ENCODE measurements at regions not wholly inside any gene's neighbourhood (a gene's known extent, or its start where the extent isn't known, plus 50 kb on each side); places are given as distances from the start of the nearest gene placed in this dataset.
"Not testable (repeated sequence)": the region's sequence is repeated elsewhere in the genome, so short reads cannot be mapped to it uniquely, and the experiment has no call there.

DNA sequence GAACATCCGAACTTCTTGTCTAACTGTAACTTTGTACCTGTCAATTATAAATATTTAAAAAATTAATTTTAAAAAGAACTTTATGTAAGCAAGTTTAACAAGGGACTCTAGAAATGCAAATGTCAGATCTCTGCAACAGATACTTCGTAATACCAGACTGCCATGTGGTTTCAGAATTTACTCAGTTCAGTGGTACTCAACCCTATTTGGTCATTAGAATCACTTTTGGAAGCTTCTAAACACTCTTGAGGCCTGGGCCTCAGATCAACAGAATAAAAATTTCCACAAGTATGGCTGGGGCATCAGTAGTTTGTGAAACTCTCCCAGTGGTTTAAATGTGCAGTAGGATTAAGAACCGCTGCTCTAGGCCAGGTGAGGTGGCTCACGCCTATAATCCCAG is 139.5 kb upstream of the SMYD2 start:
- WGBS, 2 experiments (ENCODE audit: insufficient coverage in 2 of 2): 81 to 92% methylated on average over 3 of the region's 4 CpGs
- Histone ChIP-seq H3K4me3 (ENCODE audit: extremely low read depth, insufficient read depth, low read length, poor library complexity, severe bottlenecking) (no peak overlapping the region), H3K9me3 (ENCODE audit: control insufficient read depth, low read length) (no peaks in the 10 kb centered on the region), H3K27ac (ENCODE audit: low read depth, low read length, severe bottlenecking) (no peak overlapping the region), H3K36me3 (ENCODE audit: control insufficient read depth, insufficient read depth, low read length) (no peaks in the 10 kb centered on the region), H3K4me1 (ENCODE audit: control insufficient read depth, insufficient read depth, low read length, poor library complexity, severe bottlenecking) (no peaks in the 10 kb centered on the region)

DNA sequence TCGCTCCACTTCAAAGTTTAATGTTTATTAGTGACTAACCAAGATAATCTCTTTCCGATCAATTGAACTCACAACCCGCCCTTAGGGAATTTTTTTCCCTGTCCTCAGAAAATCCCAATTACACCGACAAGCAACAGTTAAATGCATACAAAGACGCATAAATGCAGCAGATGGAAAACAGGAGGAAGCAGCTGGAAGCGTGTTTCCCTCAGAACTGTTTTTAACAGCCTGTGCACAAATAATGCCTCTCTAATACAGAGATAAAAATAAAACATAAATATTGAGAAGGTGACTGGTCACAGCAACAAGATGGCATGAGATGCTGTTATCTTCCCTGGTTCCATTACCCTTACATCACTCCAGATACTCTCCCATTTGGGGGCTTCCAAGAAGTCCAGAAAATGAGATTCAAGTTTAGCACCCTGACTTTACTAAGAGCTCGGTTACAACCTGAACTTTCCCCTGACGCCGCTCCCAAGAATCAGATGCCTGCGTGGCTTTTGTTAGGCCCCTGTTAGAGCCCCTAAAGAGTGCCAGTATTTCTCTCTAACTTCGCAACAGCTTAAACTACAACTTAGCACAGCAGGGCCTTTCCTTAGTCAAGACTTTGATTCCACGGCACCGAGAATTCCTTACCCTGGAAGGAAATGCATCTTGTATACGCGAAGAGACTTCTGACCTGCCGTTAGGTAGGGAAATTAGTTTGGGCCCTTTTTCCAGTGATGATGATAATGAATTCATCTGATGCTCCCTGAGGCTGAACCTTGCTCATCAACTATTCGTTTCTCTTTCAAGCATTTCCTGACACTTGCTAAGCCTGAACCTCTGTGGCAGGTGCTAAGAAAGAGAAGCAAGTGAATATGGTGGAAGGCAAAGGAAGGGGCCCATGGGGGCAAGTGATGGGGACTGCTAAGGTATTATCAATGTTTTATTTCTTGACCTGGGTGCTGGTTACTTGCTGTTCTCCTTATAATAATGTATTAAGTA is 137.7 kb upstream of the SMYD2 start:
- Histone ChIP-seq H3K4me1 (ENCODE audit: control insufficient read depth, insufficient read depth, low read length, poor library complexity, severe bottlenecking) (no peaks in the 10 kb centered on the region), H3K4me3 (ENCODE audit: extremely low read depth, insufficient read depth, low read length, poor library complexity, severe bottlenecking) (no peak overlapping the region)

DNA sequence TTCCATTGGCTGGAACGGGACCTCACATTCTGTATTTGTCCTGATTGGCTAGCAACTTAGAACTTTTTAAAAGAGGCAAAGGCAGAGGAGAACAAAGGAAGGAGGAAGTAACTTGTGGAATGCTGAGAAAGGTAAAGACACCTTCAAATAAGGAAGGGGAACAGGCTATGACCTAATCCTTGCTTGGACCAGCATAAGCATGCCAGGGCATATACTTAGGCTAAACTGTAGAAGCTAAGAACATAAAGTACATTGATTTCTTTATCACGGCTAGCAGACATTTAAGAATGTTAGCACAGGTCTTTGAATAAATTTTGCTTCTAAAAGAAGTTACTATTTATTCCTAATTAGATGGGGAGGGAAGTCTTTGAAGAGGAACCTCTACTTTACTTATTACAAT is 136.4 kb upstream of the SMYD2 start:
- H3K36me3 ChIP-seq (ENCODE audit: control insufficient read depth, insufficient read depth, low read length); H3K9me3 ChIP-seq (ENCODE audit: control insufficient read depth, low read length); H3K27ac ChIP-seq (ENCODE audit: low read depth, low read length, severe bottlenecking); H3K4me3 ChIP-seq (ENCODE audit: extremely low read depth, insufficient read depth, low read length, poor library complexity, severe bottlenecking); H3K4me1 ChIP-seq (ENCODE audit: control insufficient read depth, insufficient read depth, low read length, poor library complexity, severe bottlenecking): not testable (repeated sequence)
- 60% methylated on average over 1 of the region's 2 CpGs; no CpG with 5 or more reads in 1 of the 2 experiments for WGBS, 2 experiments (ENCODE audit: insufficient coverage in 2 of 2)

More for the DNA sequence above, 137.7 kb upstream of the SMYD2 start:
- H3K27ac ChIP-seq (ENCODE audit: low read depth, low read length, severe bottlenecking): no peak overlapping the region
- H3K36me3 ChIP-seq (ENCODE audit: control insufficient read depth, insufficient read depth, low read length): no peaks in the 10 kb centered on the region
- WGBS, 2 experiments (ENCODE audit: insufficient coverage in 2 of 2): 73 to 80% methylated on average over 8 to 14 of the region's 17 CpGs
- H3K9me3 ChIP-seq (ENCODE audit: control insufficient read depth, low read length): no peaks in the 10 kb centered on the region

DNA sequence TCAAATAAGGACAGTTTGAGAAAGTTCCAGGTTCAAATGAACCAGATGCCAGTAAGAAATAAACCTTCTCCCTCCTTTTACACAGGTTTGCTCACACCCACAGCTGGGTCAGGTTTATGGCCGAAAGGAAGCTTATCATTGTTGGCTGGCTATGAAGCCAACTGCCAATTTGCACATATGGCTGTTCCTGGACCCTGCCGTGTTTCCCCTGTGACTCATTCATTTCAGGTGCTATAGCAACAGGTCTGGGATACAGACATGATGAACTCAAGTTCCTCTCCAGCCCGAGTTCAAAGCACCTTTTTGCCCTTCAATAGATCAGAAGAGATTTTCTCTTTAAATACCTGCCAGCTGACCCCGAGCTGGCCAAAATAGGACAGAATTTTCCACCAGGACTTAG is 134.4 kb upstream of the SMYD2 start:
- no peaks in the 10 kb centered on the region for H3K36me3 ChIP-seq (ENCODE audit: control insufficient read depth, insufficient read depth, low read length)
- 72 to 88% methylated on average over 3 of the region's 4 CpGs for WGBS, 2 experiments (ENCODE audit: insufficient coverage in 2 of 2)

DNA sequence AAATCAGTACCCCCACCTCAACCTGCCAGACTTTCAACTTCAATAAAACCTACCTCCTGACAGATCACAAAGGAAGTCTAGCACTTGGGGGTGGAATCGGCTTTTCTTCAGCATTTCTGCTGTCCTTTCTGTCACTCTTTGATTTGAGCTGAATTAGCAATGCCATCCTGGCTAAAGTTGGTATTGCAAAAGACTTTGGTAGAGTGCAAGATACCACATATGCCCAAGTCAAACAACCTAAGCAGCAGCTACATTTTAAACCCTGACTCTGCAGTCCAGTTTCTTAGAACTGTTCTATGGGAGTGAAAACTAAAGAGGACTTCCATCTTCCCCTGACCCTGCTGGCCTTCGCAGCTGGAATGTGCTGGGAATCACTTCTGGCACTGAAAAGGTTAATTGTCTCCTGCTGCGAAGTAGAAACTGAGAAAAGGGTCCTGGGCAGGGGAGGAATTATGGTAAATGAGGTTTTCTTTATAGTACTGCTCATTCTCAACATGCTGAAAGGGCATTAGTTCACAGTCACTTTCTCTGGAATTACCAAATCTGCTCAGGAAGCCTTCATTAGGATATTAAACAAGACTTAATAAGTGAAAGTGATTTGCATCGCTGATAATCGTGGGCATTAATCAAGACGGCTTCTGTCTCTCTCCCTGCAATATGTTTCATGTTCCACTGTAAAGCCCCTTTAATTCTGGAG is 126.2 kb upstream of the SMYD2 start:
- Histone ChIP-seq H3K36me3 (ENCODE audit: control insufficient read depth, insufficient read depth, low read length) (no peaks in the 10 kb centered on the region), H3K4me3 (ENCODE audit: extremely low read depth, insufficient read depth, low read length, poor library complexity, severe bottlenecking) (no peak overlapping the region), H3K9me3 (ENCODE audit: control insufficient read depth, low read length) (no peaks in the 10 kb centered on the region), H3K27ac (ENCODE audit: low read depth, low read length, severe bottlenecking) (no peak overlapping the region), H3K4me1 (ENCODE audit: control insufficient read depth, insufficient read depth, low read length, poor library complexity, severe bottlenecking) (no peaks in the 10 kb centered on the region)
- WGBS, 2 experiments (ENCODE audit: insufficient coverage in 2 of 2): 19 to 67% methylated on average over 1 to 3 of the region's 6 CpGs

More for the DNA sequence above, 134.4 kb upstream of the SMYD2 start:
- Histone ChIP-seq H3K4me3 (ENCODE audit: extremely low read depth, insufficient read depth, low read length, poor library complexity, severe bottlenecking) (no peak overlapping the region), H3K9me3 (ENCODE audit: control insufficient read depth, low read length) (no peaks in the 10 kb centered on the region), H3K27ac (ENCODE audit: low read depth, low read length, severe bottlenecking) (no peak overlapping the region), H3K4me1 (ENCODE audit: control insufficient read depth, insufficient read depth, low read length, poor library complexity, severe bottlenecking) (no peaks in the 10 kb centered on the region)

DNA sequence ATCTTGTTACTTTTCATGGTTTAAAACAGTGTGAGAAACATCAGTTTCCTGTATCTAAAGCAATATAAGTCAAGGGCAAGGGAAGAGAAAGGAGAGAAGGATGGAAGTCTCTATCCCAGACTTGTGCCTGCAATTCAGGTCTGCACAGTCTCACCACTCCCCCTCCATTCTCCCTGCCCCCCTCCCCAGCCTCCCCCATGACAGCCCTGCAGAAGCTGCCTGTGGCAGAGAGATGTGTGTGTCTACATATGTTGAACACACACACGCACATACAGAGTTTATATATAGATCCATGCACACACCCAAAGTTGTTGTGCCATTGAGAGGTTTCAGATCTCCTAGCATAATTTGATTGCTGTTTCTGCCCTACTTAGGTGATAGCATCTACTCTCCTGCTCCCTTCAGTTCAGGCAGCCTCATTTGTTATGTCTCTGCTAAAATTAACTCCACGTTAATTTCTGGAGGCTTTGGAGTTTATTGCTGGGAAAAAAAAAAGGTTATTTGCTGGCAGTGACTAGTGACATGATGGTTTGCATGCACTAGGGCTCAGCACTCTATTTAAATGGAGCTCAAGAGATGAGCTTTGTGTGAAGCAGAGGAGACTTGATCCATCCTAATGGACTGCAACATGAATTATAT is 124.9 kb upstream of the SMYD2 start:
- no peak overlapping the region for H3K27ac ChIP-seq (ENCODE audit: low read depth, low read length, severe bottlenecking)
- H3K36me3 ChIP-seq (ENCODE audit: control insufficient read depth, insufficient read depth, low read length): no peaks in the 10 kb centered on the region
- WGBS, 2 experiments (ENCODE audit: insufficient coverage in 2 of 2): 100% methylated on average over 1 of the region's 2 CpGs; no CpG with 5 or more reads in 1 of the 2 experiments
- no peaks in the 10 kb centered on the region for H3K4me1 ChIP-seq (ENCODE audit: control insufficient read depth, insufficient read depth, low read length, poor library complexity, severe bottlenecking)
- no peak overlapping the region for H3K4me3 ChIP-seq (ENCODE audit: extremely low read depth, insufficient read depth, low read length, poor library complexity, severe bottlenecking)
- no peaks in the 10 kb centered on the region for H3K9me3 ChIP-seq (ENCODE audit: control insufficient read depth, low read length)

DNA sequence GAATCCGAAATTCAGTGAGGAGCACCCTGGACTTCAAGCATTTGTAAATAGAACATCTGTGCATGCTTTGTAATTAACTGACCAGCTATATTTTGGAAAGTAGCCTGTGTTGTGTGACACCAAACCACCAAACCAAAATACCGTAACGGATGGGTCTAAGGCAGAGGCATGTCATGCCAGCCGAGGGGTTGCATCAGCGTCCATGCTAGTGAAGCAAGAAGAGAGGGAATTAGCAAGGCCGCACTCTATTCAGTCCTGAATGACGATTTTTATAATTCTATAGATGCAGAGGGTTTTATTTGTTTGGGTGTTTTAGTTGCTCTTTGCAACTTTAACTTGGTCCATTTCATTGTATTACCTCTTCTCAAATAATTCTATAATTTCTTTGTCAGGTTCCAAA is 116.8 kb upstream of the SMYD2 start:
- H3K9me3 ChIP-seq (ENCODE audit: control insufficient read depth, low read length): no peaks in the 10 kb centered on the region

DNA sequence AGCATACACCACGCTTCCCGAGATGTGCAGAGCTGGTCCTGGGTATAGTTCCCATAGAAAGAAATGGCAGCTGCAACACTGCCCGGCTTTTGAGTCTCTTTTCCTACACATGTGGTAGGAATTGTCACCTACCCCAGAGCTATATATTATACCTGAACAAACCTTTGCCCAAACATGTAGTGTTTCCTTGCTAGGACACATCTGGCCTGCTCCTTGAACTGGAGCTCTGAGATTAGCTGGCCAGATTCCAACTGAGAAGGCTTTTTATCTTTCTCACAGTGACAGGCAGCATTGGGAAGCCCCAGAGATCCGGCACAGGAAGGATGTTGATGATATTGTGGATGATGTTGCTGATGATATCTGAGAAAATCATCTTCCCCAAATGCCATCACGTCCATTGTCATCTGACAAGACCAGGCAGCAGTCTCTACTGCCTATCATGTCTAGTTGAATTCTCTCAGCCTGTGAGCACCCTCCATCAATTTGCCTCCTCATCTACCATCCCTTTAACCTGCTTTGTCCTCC is 115.0 kb upstream of the SMYD2 start:
- H3K4me1 ChIP-seq (ENCODE audit: control insufficient read depth, insufficient read depth, low read length, poor library complexity, severe bottlenecking): no peaks in the 10 kb centered on the region
- WGBS, 2 experiments (ENCODE audit: insufficient coverage in 2 of 2): 93 to 94% methylated on average over 3 to 5 of the region's 5 CpGs
- H3K36me3 ChIP-seq (ENCODE audit: control insufficient read depth, insufficient read depth, low read length): no peaks in the 10 kb centered on the region
- no peaks in the 10 kb centered on the region for H3K9me3 ChIP-seq (ENCODE audit: control insufficient read depth, low read length)
- no peak overlapping the region for H3K4me3 ChIP-seq (ENCODE audit: extremely low read depth, insufficient read depth, low read length, poor library complexity, severe bottlenecking)
- H3K27ac ChIP-seq (ENCODE audit: low read depth, low read length, severe bottlenecking): no peak overlapping the region

More for the DNA sequence above, 116.8 kb upstream of the SMYD2 start:
- WGBS, 2 experiments (ENCODE audit: insufficient coverage in 2 of 2): 80 to 88% methylated on average over 3 to 6 of the region's 7 CpGs
- Histone ChIP-seq H3K4me1 (ENCODE audit: control insufficient read depth, insufficient read depth, low read length, poor library complexity, severe bottlenecking) (no peaks in the 10 kb centered on the region), H3K27ac (ENCODE audit: low read depth, low read length, severe bottlenecking) (no peak overlapping the region), H3K4me3 (ENCODE audit: extremely low read depth, insufficient read depth, low read length, poor library complexity, severe bottlenecking) (no peak overlapping the region), H3K36me3 (ENCODE audit: control insufficient read depth, insufficient read depth, low read length) (no peaks in the 10 kb centered on the region)

DNA sequence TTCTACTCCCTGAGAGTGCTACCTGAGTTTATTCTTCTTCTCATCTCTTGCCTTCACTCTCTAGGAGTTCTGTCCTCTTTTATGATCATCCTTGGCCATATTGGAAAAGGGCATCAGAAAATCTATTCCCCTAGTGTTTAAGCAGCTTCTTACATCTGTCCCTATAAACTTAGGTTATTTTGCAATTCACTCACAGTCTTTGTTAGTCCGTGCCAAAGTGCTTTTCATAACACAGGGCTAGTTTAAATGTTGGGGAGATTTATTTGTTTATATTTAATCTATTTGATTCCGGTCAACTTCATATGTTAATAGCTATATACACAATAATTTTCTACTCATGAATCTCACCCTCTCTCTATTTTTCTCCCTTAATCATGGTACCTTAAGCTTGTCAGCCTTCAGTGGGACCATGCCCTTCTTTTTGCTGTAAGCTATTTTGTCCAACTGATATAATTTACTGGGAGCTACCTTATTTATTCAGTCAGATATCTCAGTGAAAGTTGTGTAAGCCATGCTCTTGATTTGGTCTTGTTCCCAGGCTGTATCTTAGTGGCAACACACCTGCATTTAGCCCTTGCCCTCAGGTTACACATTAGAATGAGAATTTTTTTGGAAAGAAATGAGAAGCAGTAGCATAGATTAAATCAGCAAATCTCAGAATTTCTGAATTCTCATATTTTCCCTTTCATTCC is 106.3 kb upstream of the SMYD2 start:
- Histone ChIP-seq H3K9me3 (ENCODE audit: control insufficient read depth, low read length) (no peaks in the 10 kb centered on the region), H3K4me1 (ENCODE audit: control insufficient read depth, insufficient read depth, low read length, poor library complexity, severe bottlenecking) (no peaks in the 10 kb centered on the region), H3K27ac (ENCODE audit: low read depth, low read length, severe bottlenecking) (no peak overlapping the region), H3K4me3 (ENCODE audit: extremely low read depth, insufficient read depth, low read length, poor library complexity, severe bottlenecking) (no peak overlapping the region), H3K36me3 (ENCODE audit: control insufficient read depth, insufficient read depth, low read length) (no peaks in the 10 kb centered on the region)
- no CpG with 5 or more reads among the region's 2 CpGs for WGBS, 2 experiments (ENCODE audit: insufficient coverage in 2 of 2)

DNA sequence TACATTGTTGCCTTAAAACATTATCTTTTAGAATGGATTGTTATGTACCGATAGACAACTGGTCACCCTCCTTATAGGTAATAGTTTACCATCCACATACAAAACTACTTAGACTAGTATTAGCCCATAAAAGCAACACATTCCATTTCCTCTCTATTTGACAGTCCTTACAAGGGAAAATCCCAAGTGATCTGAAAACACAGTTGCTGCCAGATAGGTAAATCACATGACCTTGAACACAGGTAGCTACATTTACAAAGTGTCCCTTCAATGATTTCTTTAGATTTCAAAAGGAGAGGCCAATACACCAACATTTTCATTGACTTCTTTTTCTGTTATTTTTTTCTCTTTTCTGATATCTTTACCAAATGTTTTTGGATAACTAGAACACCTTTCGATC is 102.9 kb upstream of the SMYD2 start:
- no CpG with 5 or more reads among the region's 2 CpGs for WGBS, 2 experiments (ENCODE audit: insufficient coverage in 2 of 2)
- Histone ChIP-seq H3K27ac (ENCODE audit: low read depth, low read length, severe bottlenecking) (no peak overlapping the region), H3K36me3 (ENCODE audit: control insufficient read depth, insufficient read depth, low read length) (no peaks in the 10 kb centered on the region), H3K9me3 (ENCODE audit: control insufficient read depth, low read length) (peaks cover 7% of the 10 kb centered on the region), H3K4me1 (ENCODE audit: control insufficient read depth, insufficient read depth, low read length, poor library complexity, severe bottlenecking) (no peaks in the 10 kb centered on the region), H3K4me3 (ENCODE audit: extremely low read depth, insufficient read depth, low read length, poor library complexity, severe bottlenecking) (no peak overlapping the region)
